Sciatic nerve (tissue), 2 donors: ENCODE measurements at regions not wholly inside any gene's neighbourhood (a gene's known extent, or its start where the extent isn't known, plus 50 kb on each side); places are given as distances from the start of the nearest gene placed in this dataset.

Experiments used
- ATAC-seq: fragments of 200-7000 bp; cut with Tn5 transposase; one replicate; pipeline ENCODE4 v1.9.1; 2020; ENCODE audit warnings: mild to moderate bottlenecking, moderate library complexity
- DNase-seq: peaks from one replicate; pipeline ENCODE4 v3.0.0-alpha.2; 2020; ENCODE audit warnings: low spot score
- intact Hi-C: fragments of 100-400 bp; cut with DNase I; formaldehyde crosslinking; loops from one replicate; pipeline ENCODE4 v1.14.2; 2022
- donor health status: DM: no; HTN: no; CAD: no.
- donor health status: DM: no; HTN: no; CAD: no.

DNA sequence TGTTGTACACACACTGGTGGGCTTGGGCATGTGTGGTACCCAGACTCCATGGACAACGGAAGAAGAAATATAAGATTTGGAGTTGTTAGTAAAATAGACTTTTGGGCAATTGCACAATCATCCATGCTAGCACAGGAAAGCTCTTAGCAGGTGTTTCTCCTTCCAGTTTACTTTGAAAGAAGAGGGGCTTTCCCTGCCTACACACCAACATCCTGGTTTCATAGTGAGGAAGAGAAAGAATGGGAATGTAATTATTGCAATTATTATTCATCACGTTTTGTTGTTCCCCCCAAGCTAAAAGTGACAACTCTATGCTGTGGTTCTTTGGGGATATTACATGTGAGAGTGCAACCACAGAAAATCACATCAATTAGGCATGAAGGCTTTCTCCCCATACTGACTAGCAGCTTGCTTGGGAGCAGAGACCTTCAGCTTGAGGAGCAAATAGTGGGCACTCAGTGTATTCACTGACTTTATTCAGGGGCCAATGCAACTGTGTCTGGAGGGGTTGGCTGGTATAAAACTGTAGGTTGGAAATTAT is 57.2 kb upstream of the PUDP start:
- DNase-seq, result no peak
- no peak for ATAC-seq
- intact Hi-C loops, result no loop called here

DNA sequence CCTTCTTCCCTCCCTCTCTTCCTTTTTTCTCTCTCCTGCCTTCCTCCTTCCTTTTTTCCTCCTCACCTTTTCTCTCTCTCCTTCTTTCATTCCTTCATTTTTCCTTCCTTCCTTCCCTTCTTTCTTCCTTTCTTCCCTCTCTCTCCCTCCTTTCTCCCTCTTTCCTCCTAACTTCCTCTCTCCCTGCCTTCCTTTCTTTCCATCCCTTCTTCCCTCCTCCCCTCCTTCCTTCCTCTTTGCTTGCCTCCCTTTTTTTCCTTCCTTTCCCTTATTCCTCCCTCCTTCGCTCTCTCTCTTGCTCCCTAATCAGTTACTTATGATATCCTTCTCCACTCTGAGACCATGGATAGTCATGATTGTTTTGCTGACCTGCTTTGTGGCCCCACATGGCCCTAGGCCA is 56.7 kb upstream of the PUDP start:
- intact Hi-C loops, result no loop called here
- ATAC-seq (no peak), DNase-seq (no peak)

DNA sequence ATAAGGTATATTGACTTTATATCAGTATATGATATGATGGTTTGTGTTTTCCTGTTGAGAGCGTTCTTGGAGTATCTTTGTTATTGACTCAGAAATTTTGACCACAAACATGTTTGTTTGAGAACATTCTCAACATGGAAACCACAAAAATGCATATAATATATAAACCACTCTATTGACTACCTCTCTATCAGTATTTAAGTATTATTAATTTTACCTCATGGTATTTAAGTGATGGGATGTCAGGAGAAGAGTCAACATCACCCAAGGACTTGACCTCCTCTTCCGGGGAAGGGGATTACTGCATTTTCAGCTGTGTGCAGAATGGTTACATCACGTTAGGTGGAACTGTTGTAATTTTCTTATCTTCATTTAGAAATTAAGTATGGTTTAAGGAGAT is 54.3 kb upstream of the PUDP start:
- ATAC-seq, result no peak
- no peak for DNase-seq
- intact Hi-C loops, result no loop called here

DNA sequence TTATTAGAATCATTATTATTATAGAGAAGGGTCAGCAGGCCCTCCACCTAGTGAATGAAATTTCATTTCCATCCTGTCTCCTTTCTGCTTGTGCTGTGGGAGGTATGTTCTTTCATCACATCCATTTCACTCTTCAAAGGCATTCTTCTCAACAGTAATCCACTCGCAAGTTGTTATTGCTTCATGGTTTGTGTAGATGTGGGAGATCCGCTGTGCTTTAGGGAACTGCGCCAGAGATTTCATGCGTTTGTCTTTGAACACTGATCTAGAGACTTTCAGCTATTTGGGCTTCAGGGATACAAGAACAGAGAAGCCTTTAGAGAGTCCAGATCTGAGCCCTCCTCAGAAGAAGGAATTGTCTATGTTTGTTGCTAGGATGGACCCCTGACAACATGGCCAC is 53.5 kb upstream of the PUDP start:
- DNase-seq (no peak), ATAC-seq (no peak)
- intact Hi-C loops, result no loop called here

DNA sequence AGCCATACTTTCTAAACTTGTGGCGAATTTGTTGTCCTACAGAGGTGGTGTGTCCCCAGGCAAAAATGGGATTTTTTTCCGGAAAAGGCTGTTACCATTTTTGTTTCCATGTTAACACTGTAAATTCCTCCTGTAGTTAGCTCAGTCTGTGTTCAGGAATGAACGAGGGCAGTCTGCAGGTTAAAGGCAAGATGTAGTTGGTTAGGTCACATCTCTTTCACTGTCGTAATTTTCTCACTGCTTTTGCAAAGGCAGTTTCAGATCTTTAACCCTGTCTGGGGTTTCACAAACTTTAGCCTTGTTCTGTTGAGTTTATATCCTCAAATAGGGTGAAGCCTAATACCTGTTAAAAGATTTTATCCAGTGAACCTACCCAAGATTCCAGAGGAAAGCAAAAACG is 50.5 kb upstream of the PUDP start:
- DNase-seq, result no peak
- intact Hi-C loops, result no loop called here
- no peak for ATAC-seq
